Pons (tissue), 1 donor: ENCODE measurements at regions not wholly inside any gene's neighbourhood (a gene's known extent, or its start where the extent isn't known, plus 50 kb on each side); places are given as distances from the start of the nearest gene placed in this dataset.

ENCODE experiments used
- DNase-seq: peaks from one replicate; pipeline ENCODE4 v3.0.0-alpha.2; 2016; ENCODE audit warnings: low spot score

DNA sequence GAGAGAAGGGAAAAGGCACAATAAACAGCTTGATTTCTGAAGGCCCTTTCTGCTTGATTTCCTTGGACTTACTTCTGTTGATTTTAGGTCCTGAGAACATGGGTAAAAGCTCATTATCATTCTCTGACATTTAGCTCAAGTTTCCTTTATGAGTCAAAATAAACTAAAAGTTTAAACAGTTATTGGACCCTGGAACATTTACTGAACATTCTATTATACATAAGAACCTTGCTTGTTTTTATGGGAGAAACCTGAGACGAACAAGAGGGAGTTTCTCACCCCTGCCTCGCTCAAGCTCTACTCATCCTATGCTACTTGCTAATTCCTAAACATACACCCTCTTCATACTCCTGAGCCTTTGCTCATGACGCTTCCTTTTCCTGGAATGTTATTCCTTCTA, 538.3 kb upstream of the PKN2 start:
- no peak for DNase-seq

DNA sequence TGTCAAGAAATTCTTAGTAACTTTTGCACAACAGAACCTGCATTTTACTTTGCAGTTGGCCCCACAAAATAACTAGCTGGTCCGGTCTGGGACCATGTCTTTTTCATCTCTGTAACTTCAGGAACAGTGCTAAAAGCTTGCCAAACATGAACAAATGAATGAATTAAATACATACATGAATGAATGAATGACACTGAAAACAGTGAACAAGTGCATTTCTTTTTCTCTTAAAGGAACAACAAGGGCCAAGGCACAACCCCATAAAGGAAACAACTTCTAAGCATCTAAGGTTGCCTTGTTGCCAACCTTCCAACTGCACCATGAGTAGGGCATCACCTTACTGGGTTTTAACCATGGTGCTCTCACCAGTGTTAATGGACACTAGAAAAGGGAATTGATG, 534.4 kb upstream of the PKN2 start:
- DNase-seq: no peak

DNA sequence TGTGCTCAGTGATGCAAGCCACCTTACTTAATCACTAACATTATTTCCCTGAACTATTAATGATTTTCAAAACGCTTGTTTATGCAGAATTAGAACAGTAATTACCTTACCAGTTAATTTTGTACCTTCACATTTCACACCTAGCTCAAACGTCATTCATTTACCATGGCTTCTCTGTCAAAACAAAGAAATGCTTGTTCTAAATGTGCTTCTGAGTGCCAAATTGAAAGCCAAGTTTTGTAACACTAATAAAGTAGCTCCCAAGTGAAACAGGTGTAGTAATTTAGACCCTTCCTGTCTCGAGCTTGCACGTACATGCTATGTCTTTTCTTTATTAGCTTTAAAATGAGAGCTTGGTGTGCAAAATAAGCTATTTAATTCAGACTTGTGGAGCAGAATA, 533.7 kb upstream of the PKN2 start:
- no peak for DNase-seq

DNA sequence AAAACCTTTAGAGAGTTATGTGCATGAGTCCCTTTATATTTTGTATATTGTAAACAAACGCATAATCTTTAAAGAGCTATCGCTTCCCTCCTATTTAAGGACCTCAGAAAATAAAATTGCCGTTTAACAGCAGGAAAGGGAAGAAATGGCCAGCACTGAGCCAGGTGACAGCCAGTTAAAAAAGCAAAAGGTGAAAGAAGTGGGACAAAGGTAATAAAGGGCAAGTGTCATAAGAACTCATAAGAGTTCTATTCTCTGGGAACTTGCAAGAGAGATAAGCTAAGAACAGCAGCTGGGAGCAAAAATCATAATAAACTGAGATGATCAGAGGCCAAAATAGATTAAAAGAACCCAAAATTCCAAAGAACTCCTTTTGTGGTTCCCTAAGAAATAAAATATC, 520.9 kb upstream of the PKN2 start:
- no peak for DNase-seq

DNA sequence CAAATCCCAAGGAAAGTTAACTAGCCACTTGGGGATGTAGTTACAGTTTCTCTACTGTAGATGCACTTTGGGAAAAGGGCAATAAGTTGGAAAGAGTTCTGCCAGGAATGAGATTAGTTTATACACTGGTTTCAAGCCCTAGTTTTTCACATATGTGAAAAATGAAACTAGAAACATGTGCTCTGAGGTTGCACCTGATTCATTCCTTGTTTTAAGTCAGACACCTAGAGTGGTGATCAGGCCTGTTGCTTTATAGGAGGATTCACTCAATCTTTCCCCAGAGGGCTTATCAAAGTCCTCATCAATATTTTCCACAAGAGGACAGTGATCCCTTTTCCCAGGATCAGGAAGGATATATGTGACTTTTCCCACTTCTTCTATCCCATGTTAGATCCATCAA, 515.9 kb upstream of the PKN2 start:
- no peak for DNase-seq

DNA sequence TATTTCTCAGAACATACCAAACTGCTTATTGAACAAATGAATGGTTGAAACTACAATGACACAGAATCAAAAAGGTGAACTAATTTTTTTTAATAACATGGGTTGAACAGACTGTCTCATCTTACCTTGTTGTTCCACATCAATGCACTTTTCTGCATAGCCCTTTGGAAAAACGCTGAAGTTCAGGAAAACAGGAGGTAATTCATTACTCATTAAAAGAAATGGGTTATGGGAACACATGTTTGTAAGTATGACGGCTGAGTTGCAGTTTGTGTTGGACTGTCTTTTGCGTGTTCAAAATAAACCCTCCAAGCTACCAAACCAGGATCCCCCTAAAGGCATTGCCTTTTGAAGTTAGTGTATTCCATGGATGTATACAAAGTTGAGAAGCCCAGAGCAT, 514.9 kb upstream of the PKN2 start:
- DNase-seq: no peak

DNA sequence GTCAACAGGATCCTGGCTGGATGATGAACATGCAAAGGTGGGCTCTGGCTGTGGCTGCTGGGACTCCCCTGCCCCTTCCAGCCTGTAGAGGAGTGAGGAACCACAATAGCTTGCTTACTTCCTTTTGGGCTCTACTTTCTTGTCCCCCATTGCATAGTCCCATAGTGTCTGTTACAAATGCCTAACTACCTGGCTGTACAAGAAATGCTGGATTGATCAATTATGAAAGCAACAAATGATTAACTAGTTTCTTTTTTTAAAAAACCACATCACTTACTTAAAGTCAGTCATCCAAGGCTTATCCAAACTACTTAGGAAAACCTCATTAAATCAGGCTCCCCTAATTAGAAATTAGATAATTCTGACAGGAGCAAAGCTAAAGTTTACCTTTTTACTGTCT, 514.1 kb upstream of the PKN2 start:
- DNase-seq: no peak

DNA sequence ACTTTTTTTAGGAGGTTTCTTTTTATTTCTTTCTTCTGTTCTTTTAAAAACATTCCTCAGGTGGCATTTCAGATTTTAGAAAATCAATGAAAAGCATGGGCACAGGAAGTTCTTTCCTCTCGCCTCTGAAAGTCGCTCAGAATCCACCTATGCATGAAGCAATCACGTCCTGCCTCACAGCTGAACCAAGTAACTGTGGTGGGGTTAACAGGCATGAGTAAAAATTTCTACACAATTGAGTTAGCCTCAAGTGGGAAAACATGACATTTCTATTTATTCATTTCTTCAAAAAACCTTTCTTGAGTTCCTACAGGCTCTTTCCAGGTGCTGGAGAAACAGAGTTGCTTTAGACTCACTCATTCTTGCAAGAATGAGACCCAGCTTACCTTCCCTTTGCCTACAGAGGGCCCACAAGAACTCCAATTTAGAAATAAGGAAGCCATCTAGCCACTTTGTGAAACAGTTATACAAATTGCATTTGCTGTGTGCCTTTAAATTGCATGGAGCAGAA, 508.9 kb upstream of the PKN2 start:
- no peak for DNase-seq

DNA sequence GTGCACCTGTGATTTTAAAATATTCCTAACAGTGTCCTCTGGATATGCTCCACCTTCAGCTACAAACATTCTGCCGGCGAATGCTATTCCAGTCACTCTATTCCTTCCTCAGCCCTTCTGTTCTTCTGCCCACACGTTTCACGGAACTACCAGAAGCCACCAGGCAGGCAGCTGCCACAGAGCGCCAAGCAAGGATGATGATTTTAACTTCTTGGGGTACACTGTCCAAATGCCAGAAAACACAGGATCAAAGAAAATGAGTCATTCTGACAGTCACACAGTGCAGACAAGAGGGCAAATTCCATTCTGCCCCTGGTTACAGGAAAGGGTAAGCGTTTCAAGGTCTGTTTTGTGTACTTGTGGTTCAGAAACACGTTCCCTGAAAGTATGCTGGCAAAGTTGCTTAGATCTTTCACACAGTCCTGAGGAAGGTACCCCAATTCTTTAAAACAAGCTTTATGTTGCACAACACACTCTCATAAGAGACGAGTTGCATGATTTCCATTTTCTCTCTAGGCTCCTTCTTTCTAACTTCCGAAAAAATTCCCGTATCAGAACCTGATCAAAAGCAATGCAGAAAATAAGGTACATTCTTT, 508.3 kb upstream of the PKN2 start:
- DNase-seq: no peak

DNA sequence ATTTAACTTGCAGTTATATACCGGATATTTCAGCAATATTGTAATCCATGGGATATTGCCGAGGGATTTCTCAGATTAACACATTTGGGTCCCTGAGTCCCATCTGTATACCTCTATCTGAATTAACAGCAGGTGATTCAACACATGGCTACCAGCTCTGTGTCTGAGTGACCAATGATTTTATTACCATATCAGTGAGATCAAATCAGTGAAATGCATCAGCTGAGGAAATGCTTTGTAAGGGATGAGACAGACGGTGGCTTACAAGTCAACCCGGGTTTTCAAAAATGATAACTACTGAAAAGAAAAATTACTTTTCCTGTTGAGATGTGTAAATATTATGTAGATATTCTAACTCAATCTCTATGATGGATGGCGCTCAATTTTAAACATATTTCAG, 504.1 kb upstream of the PKN2 start:
- DNase-seq: no peak

DNA sequence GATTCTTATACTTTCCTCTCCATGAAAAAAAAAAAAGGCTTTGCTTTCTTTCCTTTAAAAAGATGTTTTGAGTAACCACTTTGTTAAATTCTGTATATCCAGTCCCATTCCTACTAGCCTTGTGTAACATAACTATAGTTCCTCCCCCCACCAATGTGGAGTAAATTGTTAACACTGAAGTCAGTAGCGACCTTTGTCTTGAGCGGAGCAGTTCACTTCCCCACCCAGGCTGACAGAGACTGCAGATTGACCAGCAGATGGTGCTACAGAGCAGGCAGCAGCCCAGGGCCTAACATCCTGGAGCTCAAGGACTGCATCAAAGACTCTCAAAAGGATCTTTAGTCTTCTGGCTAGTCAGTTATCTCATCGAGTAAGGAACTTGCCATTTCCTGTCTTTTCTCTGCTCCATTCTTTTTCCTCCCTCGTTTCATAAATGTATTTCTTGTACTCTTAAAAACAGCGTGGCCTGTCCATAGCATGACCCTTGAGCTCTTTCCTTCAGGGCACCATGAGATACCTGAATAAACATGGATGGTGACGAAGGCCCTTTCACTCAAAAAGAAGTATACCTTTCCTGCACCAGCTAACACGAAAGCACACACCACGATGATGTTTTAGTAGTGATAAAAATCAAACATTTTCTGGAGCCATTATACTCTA, 503.5 kb upstream of the PKN2 start:
- peak; percentile 88 for DNase-seq

DNA sequence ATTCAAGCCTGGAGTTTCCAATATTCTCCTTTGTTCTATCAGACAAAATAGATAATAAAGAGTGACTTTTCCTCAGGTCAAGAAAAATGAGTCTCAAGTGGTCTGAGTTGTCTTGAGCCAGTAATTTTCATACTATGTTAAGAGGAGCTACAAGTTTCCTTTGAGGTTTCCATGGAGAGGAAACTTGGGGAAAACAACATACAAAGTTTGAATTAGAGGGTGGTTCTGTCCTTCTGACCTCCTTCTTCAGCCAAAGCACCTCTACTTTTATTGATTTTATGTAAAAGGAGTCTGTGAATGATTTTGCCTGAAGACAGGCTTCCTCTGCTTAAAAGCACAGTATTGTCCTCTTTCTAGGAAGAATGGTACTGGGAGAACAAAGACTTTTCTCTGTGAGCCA, 497.2 kb upstream of the PKN2 start:
- no peak for DNase-seq

DNA sequence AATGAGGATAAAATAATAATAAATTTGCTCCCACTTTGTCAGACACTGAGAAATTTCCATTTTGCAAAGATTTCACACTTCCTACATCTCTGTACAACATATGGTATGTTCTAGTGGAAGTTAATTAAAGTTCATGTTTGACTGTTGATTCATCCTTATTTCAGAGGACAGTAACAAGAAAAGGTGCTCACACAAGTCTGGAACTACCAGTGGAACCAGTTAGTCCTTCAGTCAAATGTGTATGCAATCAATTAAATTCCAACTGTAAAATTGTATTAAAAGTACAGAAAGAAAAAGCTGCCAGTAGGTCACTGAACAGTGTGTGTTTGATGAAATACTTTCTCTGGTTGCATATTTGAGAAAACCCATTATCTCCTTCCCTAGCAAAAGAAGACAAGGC, 496.0 kb upstream of the PKN2 start:
- DNase-seq: no peak

DNA sequence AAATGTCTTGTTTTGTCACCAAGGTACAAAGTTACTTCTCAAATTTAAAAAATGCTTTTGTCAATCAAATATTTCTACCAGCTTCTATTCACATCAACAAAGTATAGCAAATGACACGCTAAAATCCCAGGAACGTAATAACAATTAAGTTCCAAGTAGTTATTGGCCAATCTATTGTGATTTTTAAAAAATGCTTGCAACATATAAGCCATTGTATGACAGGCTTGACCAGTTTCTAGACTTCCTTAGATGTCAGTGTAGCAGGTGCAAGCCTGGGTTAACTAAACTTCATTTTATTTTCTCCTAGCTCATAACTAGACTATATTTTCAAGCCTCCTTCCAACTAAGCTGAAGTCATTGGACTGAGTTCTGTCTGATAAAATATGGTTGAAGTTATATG, 494.5 kb upstream of the PKN2 start:
- DNase-seq: no peak

DNA sequence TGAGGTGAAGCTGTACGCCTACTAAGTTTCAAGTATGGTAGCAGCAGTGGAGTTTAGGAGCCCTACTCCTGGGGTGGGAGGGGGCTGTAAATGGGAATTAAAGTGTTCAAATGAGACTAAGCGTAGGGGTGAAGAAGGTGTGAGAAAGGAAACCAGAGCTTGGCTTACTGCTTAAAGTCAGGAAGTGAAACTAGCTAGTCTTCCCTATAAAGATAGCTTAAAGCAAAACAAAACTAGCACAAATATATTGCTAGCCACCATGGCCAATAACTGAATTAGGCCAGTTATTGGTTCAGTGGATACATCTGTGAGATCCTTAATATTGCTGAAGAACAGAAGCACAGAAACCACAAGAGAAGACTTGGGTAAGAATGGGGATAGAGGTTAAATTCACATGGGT, 492.2 kb upstream of the PKN2 start:
- no peak for DNase-seq

DNA sequence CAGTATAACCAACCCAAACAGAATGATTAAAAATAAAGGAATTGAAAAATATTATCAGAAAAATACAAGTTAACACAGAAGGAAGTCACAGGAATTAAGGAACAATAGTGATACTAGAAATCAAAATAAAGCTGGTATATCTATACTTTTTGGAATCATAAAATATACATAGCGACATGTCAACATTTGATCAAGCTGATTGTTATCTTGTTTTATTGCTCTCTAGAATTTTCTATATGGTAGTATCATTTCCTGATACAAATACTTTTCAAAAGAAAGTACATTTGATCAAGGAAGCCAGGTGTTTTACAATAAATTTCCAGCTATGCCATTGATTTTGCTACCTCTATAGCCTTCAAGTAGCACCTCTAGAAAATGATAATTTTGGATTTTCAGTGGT, 489.5 kb upstream of the PKN2 start:
- no peak for DNase-seq

DNA sequence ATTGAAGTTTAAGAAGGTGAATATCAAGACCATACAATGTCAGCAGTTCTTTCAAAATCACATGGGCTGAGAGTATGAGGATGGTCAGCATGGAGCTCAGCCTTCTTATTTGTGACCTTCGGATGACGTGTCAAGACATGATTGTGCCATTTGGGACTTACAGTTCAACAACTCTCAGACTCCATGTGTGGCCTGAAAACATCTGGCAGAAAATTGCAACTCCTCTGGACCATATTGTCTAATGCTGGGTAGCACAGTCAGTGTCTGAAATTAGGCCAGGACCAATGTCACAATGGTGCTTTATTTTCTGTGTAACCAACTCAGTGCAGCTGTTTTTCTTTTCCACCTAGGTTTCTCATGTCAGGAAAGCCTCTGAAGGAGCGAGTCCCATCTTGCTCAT, 483.5 kb upstream of the PKN2 start:
- no peak for DNase-seq

DNA sequence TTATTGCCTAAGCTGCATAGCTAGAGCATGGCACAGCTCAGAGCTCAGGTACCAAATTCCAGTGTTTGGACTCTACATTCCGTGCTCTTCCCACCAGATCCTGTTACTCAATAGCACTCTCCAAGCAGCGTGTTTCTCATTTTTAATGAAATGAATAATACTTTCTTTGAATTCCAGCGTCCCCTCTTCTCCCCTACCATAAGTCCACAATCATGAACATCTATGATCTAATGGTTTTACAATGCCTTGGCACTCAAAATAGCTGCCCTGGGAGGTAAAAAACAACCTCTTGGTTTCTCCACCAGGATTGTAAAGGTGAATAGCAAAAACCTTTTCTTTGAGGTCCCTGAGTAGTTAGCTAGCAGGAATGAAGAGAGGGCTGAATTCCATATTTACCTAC, 480.0 kb upstream of the PKN2 start:
- DNase-seq: no peak

DNA sequence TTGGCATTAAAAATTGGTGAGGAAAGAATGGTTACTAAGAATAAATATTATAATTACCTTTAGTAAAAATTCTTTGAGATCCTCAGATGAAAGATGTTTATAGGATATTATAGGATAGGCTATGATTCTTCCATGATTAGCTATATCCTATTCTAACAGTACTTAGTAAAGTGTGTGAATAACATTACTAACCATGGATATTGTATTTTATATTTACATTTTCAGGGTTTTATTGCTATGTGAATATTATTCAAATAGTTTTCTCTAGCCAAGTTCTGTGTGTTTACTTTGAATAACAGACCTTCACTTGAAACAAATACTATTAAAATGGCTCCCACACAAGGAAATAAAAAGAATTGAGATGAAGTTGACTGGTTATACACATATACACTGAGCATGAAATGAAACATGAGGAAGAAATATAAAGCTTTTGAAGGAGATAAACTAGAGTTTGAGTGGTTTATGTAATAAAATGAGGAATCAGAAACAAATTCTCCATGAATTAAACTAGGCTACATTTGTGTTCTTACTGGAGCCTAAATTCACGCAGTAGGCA, 479.4 kb upstream of the PKN2 start:
- DNase-seq: no peak

DNA sequence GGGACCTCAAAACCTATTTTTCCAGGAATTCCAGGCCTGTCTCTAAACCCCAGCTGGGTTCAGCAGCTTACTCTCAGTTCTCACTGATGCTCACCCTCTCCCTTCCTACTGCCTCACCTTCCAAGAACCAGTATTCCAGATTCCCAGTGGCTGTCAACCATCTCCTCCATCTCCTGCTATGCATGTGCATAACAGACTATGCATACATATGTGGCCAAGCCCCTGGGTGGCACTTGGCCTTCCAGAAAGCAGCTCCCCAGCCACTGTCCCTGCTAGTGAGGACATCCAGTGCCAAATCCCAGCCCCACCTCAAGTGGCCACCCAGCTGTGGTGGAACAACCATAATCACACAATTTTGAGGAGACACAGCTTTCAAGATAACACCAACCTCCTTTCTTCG, 475.7 kb upstream of the PKN2 start:
- DNase-seq: no peak

DNA sequence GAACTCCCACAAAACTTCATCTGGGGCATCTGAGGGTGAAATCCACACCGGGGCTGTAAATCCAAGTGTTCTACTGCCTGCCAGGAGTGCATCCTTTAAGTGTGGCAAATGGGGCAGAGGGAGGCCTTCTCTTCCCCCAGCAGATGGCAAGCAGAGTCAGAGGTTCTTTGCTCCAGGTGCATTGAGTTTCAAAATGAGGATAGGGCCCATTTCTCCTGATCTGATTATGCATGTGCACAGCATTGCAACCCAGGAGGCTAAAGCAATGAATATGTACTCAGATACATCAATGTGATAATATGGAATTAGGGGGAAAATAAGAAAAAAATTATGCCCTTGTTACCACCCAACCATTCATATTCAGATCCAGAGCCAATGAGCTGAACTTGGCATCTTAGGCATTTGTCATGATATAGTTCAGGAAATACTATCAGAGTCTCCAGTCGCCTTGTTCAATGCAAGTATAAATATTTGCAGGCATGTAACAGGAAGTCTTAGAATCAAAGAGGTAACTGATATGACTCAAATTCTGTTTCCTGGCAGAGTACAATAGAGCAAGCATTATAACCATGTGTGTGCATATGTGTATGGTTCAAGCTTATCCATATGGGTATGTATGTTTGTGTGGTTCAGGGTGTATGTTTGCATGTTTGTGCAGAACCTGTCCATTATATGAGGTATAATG, 473.8 kb upstream of the PKN2 start:
- no peak for DNase-seq

DNA sequence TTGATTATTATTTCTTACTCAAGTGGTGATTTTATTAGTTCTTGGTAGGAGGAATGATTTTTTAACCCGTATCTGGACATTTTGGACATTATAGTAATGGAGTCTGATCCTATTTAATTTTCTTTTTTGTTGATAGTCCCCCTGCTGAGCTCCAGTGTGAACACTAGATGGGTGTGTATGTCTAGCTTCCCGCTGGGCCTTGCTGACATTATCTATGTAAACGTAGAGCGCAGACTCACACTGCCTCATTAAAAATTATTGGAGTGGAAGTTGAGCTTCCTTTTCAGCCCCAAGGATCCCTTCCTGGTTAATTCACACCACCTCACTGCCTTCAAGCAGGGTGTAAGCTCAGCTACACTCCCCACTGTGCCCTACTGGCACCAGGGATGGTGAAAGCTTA, 467.6 kb upstream of the PKN2 start:
- no peak for DNase-seq

DNA sequence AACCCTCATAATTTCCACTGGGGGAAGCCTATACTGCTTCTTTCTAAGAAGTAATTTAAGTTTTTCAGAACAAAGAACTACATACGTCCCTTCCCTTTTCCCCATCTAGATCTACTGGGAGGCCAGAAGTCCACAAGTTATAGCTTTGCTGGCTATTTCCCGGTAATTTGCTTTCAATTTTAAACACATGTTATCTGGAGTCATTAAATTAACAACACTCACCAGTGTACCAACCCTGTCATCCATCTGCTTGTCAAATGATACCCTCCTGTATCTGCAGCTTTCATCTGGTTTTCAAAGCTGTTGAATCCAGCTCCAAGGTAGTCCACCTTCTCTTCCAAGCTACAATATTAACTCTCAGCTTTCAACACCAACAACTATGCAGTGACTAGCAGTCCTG, 466.7 kb upstream of the PKN2 start:
- DNase-seq: no peak
